ENCODE measurements at regions not wholly inside any gene's neighbourhood (a gene's known extent, or its start where the extent isn't known, plus 50 kb on each side); places are given as distances from the start of the nearest gene placed in this dataset.

DNA sequence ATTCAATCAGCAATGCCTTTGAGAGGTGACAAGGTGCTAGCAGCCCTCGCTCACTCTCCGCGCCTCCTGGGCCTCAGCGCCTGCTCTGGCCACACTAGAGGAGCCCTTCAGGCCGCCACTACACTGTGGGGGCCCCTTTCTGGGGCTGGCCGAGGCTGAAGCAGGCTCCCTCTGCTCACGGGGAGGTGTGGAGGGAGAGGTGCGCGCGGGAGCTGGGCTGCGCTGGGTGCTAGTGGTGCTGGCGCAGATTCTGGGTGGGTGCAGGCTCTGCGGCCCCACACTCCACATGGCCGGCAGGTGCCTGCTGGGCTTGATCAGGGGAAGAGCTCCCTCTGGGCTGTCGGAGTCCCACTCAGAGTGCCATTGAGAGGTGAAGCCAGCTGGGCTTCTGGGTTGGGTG, 351.0 kb downstream of the GASK1B start:
- no peak for TF ChIP-seq CTCF (IDR thresholded peaks at IDR 0.05)
- TF ChIP-seq POLR2A (IDR thresholded peaks at IDR 0.05): no peak

Data from upper lobe of left lung (tissue), 4 donors.